SK-N-SH treated with all-trans-retinoic acid at 6 μM for 48 hours (cell line): ENCODE measurements at regions not wholly inside any gene's neighbourhood (a gene's known extent, or its start where the extent isn't known, plus 50 kb on each side); places are given as distances from the start of the nearest gene placed in this dataset.

Experiments
- ARNTL ChIP-seq: fragments of 450-650 bp; formaldehyde crosslinking; IDR thresholded peaks from 2 replicates; pipeline ENCODE4 v1.5.0; 2020; ENCODE audit warnings: low read depth, mild to moderate bottlenecking, moderate library complexity, borderline replicate concordance
- CREB5 ChIP-seq: fragments of 250-450 bp; sonication (Bioruptor Pico); IDR thresholded peaks from 2 replicates; pipeline ENCODE4 v1.5.1; 2020; ENCODE audit warnings: low read depth, mild to moderate bottlenecking, moderate library complexity
- CSDC2 ChIP-seq: fragments of 250-450 bp; sonication (Bioruptor Pico); IDR thresholded peaks from 2 replicates; pipeline ENCODE4 v1.5.0; 2020; ENCODE audit warnings: mild to moderate bottlenecking, moderate library complexity
- ESRRG ChIP-seq: fragments of 250-450 bp; sonication (Bioruptor Pico); IDR thresholded peaks from 2 replicates; pipeline ENCODE4 v1.6.1; 2021; ENCODE audit warnings: mild to moderate bottlenecking
- OSR1 ChIP-seq: fragments of 250-450 bp; sonication (Bioruptor Pico); IDR thresholded peaks from 2 replicates; pipeline ENCODE4 v1.8.0; 2022; ENCODE audit warnings: moderate library complexity, mild to moderate bottlenecking, inconsistent platforms
- PPARA ChIP-seq: fragments of 250-450 bp; sonication (Bioruptor Pico); IDR thresholded peaks from 2 replicates; pipeline ENCODE4 v1.5.0; 2020; ENCODE audit warnings: mild to moderate bottlenecking, borderline replicate concordance
- RARB ChIP-seq: fragments of 250-450 bp; sonication (Bioruptor Pico); IDR thresholded peaks from 2 replicates; pipeline ENCODE4 v1.8.0; 2021; ENCODE audit warnings: mild to moderate bottlenecking, moderate library complexity
- SNAI2 ChIP-seq: fragments of 250-450 bp; sonication (Bioruptor Pico); IDR thresholded peaks from 2 replicates; pipeline ENCODE4 v1.5.0; 2020; ENCODE audit warnings: mild to moderate bottlenecking, moderate library complexity
- ZFP3 ChIP-seq: fragments of 250-450 bp; sonication (Bioruptor Pico); IDR thresholded peaks from 2 replicates; pipeline ENCODE4 v1.5.0; 2020; ENCODE audit warnings: mild to moderate bottlenecking, moderate library complexity
- ZFP30 ChIP-seq: fragments of 450-650 bp; formaldehyde crosslinking; IDR thresholded peaks from 2 replicates; pipeline ENCODE4 v1.5.0; 2022; ENCODE audit warnings: mild to moderate bottlenecking, moderate library complexity
- ZNF565 ChIP-seq: fragments of 450-650 bp; formaldehyde crosslinking; conservative IDR thresholded peaks from 2 replicates; pipeline ENCODE4 v1.5.0; 2020; ENCODE audit warnings: low read depth, mild to moderate bottlenecking, moderate library complexity
- TF ChIP-seq, protein P1 (sequence below): fragments of 250-450 bp; sonication (Bioruptor Pico); IDR thresholded peaks from 2 replicates; pipeline ENCODE4 v1.8.0; 2020; ENCODE audit warnings: mild to moderate bottlenecking, moderate library complexity, borderline replicate concordance
- TF ChIP-seq, protein P2 (sequence below): fragments of 250-450 bp; sonication (Bioruptor Pico); IDR thresholded peaks from 2 replicates; pipeline ENCODE4 v1.8.0; 2021; ENCODE audit warnings: low read depth, mild to moderate bottlenecking, moderate library complexity, borderline replicate concordance
- TF ChIP-seq, protein P3 (sequence below): fragments of 250-450 bp; sonication (Bioruptor Pico); IDR thresholded peaks from 2 replicates; pipeline ENCODE4 v1.5.0; 2020; ENCODE audit warnings: mild to moderate bottlenecking, moderate library complexity

- TF ChIP-seq, protein P1, sequence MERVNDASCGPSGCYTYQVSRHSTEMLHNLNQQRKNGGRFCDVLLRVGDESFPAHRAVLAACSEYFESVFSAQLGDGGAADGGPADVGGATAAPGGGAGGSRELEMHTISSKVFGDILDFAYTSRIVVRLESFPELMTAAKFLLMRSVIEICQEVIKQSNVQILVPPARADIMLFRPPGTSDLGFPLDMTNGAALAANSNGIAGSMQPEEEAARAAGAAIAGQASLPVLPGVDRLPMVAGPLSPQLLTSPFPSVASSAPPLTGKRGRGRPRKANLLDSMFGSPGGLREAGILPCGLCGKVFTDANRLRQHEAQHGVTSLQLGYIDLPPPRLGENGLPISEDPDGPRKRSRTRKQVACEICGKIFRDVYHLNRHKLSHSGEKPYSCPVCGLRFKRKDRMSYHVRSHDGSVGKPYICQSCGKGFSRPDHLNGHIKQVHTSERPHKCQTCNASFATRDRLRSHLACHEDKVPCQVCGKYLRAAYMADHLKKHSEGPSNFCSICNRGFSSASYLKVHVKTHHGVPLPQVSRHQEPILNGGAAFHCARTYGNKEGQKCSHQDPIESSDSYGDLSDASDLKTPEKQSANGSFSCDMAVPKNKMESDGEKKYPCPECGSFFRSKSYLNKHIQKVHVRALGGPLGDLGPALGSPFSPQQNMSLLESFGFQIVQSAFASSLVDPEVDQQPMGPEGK: no peak
- TF ChIP-seq, protein P2, sequence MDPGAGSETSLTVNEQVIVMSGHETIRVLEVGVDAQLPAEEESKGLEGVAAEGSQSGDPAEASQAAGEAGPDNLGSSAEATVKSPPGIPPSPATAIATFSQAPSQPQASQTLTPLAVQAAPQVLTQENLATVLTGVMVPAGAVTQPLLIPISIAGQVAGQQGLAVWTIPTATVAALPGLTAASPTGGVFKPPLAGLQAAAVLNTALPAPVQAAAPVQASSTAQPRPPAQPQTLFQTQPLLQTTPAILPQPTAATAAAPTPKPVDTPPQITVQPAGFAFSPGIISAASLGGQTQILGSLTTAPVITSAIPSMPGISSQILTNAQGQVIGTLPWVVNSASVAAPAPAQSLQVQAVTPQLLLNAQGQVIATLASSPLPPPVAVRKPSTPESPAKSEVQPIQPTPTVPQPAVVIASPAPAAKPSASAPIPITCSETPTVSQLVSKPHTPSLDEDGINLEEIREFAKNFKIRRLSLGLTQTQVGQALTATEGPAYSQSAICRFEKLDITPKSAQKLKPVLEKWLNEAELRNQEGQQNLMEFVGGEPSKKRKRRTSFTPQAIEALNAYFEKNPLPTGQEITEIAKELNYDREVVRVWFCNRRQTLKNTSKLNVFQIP (CRISPR knock-in tag): no peak
- TF ChIP-seq ZFP3 (CRISPR knock-in tag) (no peak), ZFP30 (CRISPR knock-in tag) (no peak), ARNTL (CRISPR knock-in tag) (no peak), PPARA (CRISPR knock-in tag) (no peak), RARB (CRISPR knock-in tag) (no peak), CSDC2 (CRISPR knock-in tag) (no peak), ZNF565 (no peak), OSR1 (CRISPR knock-in tag) (no peak), SNAI2 (no peak), ESRRG (CRISPR knock-in tag) (no peak), CREB5 (CRISPR knock-in tag) (no peak)
- TF ChIP-seq, protein P3, sequence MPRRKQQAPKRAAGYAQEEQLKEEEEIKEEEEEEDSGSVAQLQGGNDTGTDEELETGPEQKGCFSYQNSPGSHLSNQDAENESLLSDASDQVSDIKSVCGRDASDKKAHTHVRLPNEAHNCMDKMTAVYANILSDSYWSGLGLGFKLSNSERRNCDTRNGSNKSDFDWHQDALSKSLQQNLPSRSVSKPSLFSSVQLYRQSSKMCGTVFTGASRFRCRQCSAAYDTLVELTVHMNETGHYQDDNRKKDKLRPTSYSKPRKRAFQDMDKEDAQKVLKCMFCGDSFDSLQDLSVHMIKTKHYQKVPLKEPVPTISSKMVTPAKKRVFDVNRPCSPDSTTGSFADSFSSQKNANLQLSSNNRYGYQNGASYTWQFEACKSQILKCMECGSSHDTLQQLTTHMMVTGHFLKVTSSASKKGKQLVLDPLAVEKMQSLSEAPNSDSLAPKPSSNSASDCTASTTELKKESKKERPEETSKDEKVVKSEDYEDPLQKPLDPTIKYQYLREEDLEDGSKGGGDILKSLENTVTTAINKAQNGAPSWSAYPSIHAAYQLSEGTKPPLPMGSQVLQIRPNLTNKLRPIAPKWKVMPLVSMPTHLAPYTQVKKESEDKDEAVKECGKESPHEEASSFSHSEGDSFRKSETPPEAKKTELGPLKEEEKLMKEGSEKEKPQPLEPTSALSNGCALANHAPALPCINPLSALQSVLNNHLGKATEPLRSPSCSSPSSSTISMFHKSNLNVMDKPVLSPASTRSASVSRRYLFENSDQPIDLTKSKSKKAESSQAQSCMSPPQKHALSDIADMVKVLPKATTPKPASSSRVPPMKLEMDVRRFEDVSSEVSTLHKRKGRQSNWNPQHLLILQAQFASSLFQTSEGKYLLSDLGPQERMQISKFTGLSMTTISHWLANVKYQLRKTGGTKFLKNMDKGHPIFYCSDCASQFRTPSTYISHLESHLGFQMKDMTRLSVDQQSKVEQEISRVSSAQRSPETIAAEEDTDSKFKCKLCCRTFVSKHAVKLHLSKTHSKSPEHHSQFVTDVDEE: no peak
Measured at GRCh38 chr12:13692332-13692731, 289.1 kb downstream of the GRIN2B start.
